GM23338 (cell line): ENCODE measurements at regions not wholly inside any gene's neighbourhood (a gene's known extent, or its start where the extent isn't known, plus 50 kb on each side); places are given as distances from the start of the nearest gene placed in this dataset.

ENCODE experiments used
- EZH2 ChIP-seq: fragments of 200-600 bp; sonication (generic); IDR thresholded peaks from one replicate; pipeline ENCODE4 v1.8.0; 2017; ENCODE audit warnings: antibody characterized with exemption, mild to moderate bottlenecking, low read depth; ENCODE audit not compliant: unreplicated experiment
- EZH2phosphoT487 ChIP-seq: fragments of 200-600 bp; sonication (generic); IDR thresholded peaks from one replicate; pipeline ENCODE4 v1.8.1; 2018; ENCODE audit warnings: antibody characterized with exemption; ENCODE audit not compliant: unreplicated experiment
- POLR2AphosphoS5 ChIP-seq: IDR thresholded peaks from 2 replicates; pipeline ENCODE4 v1.6.1; 2016; ENCODE audit warnings: antibody characterized with exemption, low read depth
- STAT1 ChIP-seq: IDR thresholded peaks from one replicate; pipeline ENCODE4 v1.6.1; 2016; ENCODE audit warnings: antibody characterized with exemption; ENCODE audit not compliant: unreplicated experiment
- ZNF114 ChIP-seq: fragments of 250-450 bp; sonication (Bioruptor Pico); IDR thresholded peaks from 2 replicates; pipeline ENCODE4 v1.5.0; 2020; ENCODE audit warnings: mild to moderate bottlenecking, moderate library complexity
- TF ChIP-seq, protein P1 (sequence below), 2 experiments: fragments of 200-600 bp in 1 of 2; sonication (generic) in 1 of 2; conservative IDR thresholded peaks; 2 replicates each; pipeline versions ENCODE4 v1.5.1 to v1.6.1; 2016 to 2017; ENCODE audit warnings: antibody characterized with exemption in 2 of 2, low read depth in 2 of 2, mild to moderate bottlenecking in 2 of 2, moderate library complexity in 1 of 2
- TF ChIP-seq, protein P2 (sequence below): IDR thresholded peaks from one replicate; pipeline ENCODE4 v1.6.1; 2018; ENCODE audit warnings: antibody characterized with exemption; ENCODE audit not compliant: unreplicated experiment

DNA sequence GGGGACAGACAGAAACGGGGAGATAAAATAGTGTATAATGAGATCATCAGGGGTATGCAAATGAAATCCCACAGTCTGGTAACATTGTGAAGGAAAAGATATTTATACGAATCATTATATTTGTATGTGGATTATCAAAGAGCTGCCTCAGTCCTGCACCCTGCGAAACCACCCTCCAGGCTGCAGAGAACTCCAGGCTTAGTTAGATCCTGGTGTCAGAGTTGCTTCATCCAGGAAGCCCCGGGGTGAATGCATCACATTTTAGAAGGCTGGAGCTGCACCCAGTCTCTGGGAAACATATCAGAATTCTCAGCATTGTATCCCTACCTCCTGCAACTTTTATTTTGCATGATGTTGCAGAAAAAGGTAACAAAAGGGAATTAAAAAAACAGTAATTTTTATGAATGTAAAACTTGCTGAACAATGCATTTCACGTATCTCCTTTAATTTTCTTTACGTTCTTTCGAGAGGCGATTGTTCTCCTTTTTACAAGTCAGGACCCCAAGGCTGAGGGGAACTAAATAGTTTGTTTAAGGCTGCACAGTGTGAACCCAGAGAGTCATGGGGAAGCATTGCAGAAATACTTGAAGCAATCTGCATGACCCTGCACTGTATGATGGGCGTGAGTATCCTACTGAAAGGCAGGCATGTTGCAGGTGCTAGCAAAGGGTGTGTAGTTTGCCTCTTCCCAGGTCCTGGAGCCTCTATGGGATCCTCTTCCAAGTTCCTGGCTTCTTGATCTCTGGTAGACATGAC, 299.5 kb upstream of the CLNK start:
- TF ChIP-seq, protein P1, sequence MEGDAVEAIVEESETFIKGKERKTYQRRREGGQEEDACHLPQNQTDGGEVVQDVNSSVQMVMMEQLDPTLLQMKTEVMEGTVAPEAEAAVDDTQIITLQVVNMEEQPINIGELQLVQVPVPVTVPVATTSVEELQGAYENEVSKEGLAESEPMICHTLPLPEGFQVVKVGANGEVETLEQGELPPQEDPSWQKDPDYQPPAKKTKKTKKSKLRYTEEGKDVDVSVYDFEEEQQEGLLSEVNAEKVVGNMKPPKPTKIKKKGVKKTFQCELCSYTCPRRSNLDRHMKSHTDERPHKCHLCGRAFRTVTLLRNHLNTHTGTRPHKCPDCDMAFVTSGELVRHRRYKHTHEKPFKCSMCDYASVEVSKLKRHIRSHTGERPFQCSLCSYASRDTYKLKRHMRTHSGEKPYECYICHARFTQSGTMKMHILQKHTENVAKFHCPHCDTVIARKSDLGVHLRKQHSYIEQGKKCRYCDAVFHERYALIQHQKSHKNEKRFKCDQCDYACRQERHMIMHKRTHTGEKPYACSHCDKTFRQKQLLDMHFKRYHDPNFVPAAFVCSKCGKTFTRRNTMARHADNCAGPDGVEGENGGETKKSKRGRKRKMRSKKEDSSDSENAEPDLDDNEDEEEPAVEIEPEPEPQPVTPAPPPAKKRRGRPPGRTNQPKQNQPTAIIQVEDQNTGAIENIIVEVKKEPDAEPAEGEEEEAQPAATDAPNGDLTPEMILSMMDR (conservative IDR thresholded peaks at IDR 0.05; ENCODE audit: low read depth in 2 of 2) = no peak
- TF ChIP-seq STAT1 (no peak), ZNF114 (CRISPR knock-in tag) (no peak), EZH2phosphoT487 (no peak), EZH2 (no peak), POLR2AphosphoS5 (no peak)
- TF ChIP-seq, protein P2, sequence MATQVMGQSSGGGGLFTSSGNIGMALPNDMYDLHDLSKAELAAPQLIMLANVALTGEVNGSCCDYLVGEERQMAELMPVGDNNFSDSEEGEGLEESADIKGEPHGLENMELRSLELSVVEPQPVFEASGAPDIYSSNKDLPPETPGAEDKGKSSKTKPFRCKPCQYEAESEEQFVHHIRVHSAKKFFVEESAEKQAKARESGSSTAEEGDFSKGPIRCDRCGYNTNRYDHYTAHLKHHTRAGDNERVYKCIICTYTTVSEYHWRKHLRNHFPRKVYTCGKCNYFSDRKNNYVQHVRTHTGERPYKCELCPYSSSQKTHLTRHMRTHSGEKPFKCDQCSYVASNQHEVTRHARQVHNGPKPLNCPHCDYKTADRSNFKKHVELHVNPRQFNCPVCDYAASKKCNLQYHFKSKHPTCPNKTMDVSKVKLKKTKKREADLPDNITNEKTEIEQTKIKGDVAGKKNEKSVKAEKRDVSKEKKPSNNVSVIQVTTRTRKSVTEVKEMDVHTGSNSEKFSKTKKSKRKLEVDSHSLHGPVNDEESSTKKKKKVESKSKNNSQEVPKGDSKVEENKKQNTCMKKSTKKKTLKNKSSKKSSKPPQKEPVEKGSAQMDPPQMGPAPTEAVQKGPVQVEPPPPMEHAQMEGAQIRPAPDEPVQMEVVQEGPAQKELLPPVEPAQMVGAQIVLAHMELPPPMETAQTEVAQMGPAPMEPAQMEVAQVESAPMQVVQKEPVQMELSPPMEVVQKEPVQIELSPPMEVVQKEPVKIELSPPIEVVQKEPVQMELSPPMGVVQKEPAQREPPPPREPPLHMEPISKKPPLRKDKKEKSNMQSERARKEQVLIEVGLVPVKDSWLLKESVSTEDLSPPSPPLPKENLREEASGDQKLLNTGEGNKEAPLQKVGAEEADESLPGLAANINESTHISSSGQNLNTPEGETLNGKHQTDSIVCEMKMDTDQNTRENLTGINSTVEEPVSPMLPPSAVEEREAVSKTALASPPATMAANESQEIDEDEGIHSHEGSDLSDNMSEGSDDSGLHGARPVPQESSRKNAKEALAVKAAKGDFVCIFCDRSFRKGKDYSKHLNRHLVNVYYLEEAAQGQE = no peak
